GM12864 (cell line): ENCODE measurements at regions not wholly inside any gene's neighbourhood (a gene's known extent, or its start where the extent isn't known, plus 50 kb on each side); places are given as distances from the start of the nearest gene placed in this dataset.

Experiments
- DNase-seq: peaks from one replicate; pipeline ENCODE4 v3.0.0-alpha.2; 2011; ENCODE audit warnings: low read depth
- H3K4me3 ChIP-seq: 2 replicates; pipeline ENCODE4 v1.5.1; 2011; ENCODE audit warnings: mild to moderate bottlenecking, low read depth, low read length, control low read depth
- CTCF ChIP-seq: IDR thresholded peaks from 2 replicates; pipeline ENCODE4 v1.5.1; 2011; ENCODE audit warnings: low read depth, mild to moderate bottlenecking, moderate library complexity, low read length, control low read depth, inconsistent platforms; ENCODE audit errors: missing control alignments

DNA sequence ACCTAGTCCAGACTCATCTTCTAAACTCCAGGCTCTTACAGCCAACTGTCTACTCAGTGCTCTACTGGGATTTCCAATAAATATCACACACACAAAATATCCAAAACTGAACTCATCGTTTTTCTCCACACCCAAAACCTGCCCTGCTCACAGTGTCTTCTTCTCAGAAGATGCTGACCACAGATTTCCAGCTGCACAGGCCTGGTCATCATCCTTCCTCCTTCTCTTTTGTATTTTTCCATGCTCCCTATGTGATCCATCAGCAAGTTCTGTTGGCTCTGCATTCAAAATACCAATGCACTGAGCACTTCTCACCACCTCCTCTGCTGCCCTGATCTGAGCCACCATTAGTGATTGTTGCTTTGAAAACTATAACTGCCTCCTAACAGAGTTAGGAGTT lies 159.5 kb upstream of the KAZN start:
- H3K4me3 ChIP-seq = no peak overlapping the region
- DNase-seq = no peak
- TF ChIP-seq CTCF = no peak

GRCh38 chr1:14440166-14440565 lies 158.3 kb upstream of the KAZN start:
- TF ChIP-seq CTCF = no peak
- no peak for DNase-seq
- H3K4me3 ChIP-seq = no peak overlapping the region

DNA sequence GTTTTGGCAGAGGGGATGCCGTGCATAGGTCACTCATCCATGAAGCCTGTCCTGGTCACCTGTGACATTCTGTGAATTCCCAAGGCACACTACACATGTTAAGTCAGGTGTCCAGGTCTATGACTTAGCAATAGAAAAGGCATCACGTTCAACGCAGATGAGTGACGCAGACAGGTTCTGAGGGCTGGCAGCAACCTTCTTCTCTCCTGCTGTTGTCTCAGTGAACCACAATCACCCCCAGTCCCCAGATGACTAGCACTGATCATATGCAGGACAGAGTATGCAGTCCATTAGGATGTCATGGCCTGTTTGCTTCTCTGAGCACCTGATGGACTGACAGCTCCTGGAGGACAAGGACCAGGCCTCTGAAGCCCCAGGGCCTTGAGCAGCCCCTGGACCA lies 157.8 kb upstream of the KAZN start:
- no peak overlapping the region for H3K4me3 ChIP-seq
- TF ChIP-seq CTCF = no peak
- no peak for DNase-seq

DNA sequence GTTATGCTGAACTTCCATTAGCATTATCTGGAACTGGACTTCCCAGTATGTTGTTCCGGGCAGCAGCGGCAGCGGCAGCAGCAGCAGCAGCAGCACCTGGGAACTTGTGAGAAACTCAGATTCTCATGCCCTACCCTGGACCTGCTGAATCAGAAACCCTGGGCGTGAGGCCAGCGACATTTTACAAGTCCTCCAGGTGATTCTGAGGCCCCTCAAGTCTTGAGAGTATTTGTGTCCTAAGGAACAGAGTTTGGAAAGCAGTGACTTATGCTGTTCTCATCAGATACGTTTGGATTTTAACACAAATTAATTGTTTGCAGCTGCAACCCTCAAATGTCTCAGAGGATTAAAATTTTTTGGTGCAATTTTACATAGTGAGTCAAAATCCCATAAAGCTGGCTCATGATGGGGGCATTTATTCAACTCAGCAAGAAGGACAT lies 157.2 kb upstream of the KAZN start:
- no peak for DNase-seq
- no peak overlapping the region for H3K4me3 ChIP-seq
- TF ChIP-seq CTCF = no peak

GRCh38 chr1:14442669-14443068 lies 155.8 kb upstream of the KAZN start:
- no peak overlapping the region for H3K4me3 ChIP-seq
- DNase-seq = no peak
- no peak for TF ChIP-seq CTCF

DNA sequence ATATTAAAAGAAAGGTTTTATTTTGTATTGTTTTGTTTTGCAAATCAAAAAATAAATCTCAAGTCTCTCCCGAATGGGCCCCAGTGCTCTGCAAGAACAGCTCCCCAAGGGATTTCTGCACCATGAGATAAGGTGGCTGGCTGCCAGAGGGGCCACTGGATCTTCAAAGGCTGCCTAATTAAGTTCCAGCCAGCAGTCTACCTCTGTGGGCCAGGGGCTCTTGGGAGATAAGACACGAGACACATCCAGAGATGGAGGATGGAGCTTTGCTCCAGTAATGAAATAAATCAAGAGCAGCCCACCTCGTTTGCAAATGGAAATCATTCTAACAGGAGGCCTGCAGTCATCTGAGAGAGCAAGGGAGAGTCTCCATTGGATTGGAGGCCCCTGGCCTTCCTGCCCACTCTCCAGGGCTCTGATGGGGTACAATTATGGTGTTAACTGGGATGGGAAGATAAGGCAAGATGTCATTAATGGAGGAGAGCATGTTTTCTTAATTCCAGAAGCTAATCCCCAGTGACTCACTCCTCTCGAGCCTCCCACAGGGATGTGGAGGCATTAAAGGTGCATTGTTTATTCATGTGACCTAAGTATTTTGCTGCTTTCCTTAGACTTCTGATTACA lies 155.2 kb upstream of the KAZN start:
- DNase-seq = no peak
- TF ChIP-seq CTCF = no peak

DNA sequence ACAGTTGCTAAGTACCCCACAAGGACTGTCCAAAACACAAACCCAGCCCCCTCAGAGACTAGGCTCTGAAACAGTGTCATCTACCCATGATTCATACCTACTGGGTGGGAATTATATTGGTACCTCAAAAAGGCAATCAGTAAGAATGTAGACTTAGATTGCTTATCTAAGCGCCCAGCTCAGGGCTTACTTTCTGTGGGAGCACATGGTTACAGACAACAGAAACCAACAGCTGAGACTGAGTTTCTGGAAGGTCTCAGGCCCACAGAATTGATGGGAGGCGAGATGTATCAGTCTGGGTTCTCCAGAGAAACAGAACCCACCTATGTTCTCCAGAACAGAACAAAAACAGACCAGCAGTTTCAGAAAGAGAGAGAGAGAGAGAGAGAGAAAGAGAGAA lies 147.3 kb upstream of the KAZN start:
- no peak for DNase-seq
- no peak overlapping the region for H3K4me3 ChIP-seq
- no peak for TF ChIP-seq CTCF

More for the DNA sequence above, 155.2 kb upstream of the KAZN start:
- no peak overlapping the region for H3K4me3 ChIP-seq
